ENCODE measurements at regions not wholly inside any gene's neighbourhood (a gene's known extent, or its start where the extent isn't known, plus 50 kb on each side); places are given as distances from the start of the nearest gene placed in this dataset.

DNA sequence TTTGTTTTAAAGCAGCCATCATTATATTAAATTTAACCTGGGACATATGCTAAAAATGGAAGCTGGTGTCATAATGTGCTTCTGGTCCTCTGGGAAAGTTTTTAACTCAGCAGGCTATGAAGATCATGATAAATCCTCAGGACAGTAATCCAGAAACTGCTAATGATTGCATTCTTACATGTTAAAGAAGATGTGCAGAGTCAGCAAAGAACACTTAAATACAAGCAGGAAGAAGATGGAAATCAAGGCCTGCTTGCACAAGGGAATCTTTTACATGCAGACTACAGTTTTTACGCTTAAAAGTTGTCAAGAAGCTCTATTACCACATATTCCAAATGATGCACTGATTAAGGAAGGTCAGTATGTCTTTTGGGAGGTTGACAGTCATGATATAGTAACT is 246.0 kb upstream of the PTPRD start:
- Histone ChIP-seq H3K9me3 (ENCODE audit: control insufficient read depth, insufficient read depth, low read length) (peaks cover 2% of the 10 kb centered on the region), H3K36me3 (ENCODE audit: control insufficient read depth, insufficient read depth, low read length) (no peaks in the 10 kb centered on the region), H3K4me3 (ENCODE audit: low read length) (no peak overlapping the region), H3K27me3 (ENCODE audit: control insufficient read depth, insufficient read depth, low read length) (no peaks in the 10 kb centered on the region), H3K4me1 (ENCODE audit: control insufficient read depth, insufficient read depth, low read length) (no peaks in the 10 kb centered on the region), H3K27ac (ENCODE audit: low read length) (no peak overlapping the region)
- no peak for DNase-seq
- Mint-ChIP-seq H3K4me3 (no peak overlapping the region), H3K27ac (no peak overlapping the region), H3K4me1 (no peaks in the 10 kb centered on the region), H3K36me3 (peaks cover 20% of the 10 kb centered on the region), H3K27me3 (ENCODE audit: low read depth in 2 of 2) (no peaks in the 10 kb centered on the region), H3K9me3 (peaks cover 12 to 21% of the 10 kb centered on the region in 2 donors)
- intact Hi-C loops (cut with micrococcal nuclease) = no loop called here
- WGBS (ENCODE audit: insufficient coverage) = no CpG with 5 or more reads among the region's 1 CpG
- TF ChIP-seq, protein P1, sequence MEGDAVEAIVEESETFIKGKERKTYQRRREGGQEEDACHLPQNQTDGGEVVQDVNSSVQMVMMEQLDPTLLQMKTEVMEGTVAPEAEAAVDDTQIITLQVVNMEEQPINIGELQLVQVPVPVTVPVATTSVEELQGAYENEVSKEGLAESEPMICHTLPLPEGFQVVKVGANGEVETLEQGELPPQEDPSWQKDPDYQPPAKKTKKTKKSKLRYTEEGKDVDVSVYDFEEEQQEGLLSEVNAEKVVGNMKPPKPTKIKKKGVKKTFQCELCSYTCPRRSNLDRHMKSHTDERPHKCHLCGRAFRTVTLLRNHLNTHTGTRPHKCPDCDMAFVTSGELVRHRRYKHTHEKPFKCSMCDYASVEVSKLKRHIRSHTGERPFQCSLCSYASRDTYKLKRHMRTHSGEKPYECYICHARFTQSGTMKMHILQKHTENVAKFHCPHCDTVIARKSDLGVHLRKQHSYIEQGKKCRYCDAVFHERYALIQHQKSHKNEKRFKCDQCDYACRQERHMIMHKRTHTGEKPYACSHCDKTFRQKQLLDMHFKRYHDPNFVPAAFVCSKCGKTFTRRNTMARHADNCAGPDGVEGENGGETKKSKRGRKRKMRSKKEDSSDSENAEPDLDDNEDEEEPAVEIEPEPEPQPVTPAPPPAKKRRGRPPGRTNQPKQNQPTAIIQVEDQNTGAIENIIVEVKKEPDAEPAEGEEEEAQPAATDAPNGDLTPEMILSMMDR (IDR thresholded peaks at IDR 0.05) = no peak
- ATAC-seq = no peak

DNA sequence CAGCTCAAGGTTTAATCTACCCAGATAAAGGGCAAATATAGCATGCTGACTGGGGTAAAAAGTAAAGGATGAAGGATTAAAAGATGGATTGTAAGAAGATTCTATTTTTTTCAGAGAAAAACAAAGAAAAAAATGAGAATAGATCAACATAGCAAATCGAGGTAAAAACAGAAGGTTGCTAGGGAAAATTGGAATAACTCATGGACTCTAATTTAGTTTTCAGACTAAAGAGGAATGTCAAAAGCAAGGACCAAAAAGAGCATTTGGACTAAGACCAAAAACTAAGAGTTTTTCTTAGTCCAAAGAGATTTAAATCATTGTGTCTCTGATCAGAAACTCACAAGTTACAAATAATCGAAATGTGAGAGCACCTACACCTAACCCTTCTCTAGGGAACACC is 250.7 kb upstream of the PTPRD start:
- Mint-ChIP-seq H3K4me3 (no peak overlapping the region), H3K27ac (no peak overlapping the region), H3K4me1 (no peaks in the 10 kb centered on the region), H3K36me3 (peaks cover 5% of the 10 kb centered on the region), H3K9me3 (peaks cover 4 to 18% of the 10 kb centered on the region in 2 donors), H3K27me3 (ENCODE audit: low read depth in 2 of 2) (no peaks in the 10 kb centered on the region)
- intact Hi-C loops (cut with micrococcal nuclease) = no loop called here
- DNase-seq (no peak), ATAC-seq (no peak)
- Histone ChIP-seq H3K4me3 (ENCODE audit: low read length) (no peak overlapping the region), H3K27ac (ENCODE audit: low read length) (no peak overlapping the region), H3K4me1 (ENCODE audit: control insufficient read depth, insufficient read depth, low read length) (no peaks in the 10 kb centered on the region), H3K27me3 (ENCODE audit: control insufficient read depth, insufficient read depth, low read length) (no peaks in the 10 kb centered on the region), H3K36me3 (ENCODE audit: control insufficient read depth, insufficient read depth, low read length) (no peaks in the 10 kb centered on the region), H3K9me3 (ENCODE audit: control insufficient read depth, insufficient read depth, low read length) (peaks cover 2% of the 10 kb centered on the region)
- TF ChIP-seq, protein P1 (IDR thresholded peaks at IDR 0.05) = no peak
- 83% methylated on average over 2 of the region's 2 CpGs for WGBS (ENCODE audit: insufficient coverage)

DNA sequence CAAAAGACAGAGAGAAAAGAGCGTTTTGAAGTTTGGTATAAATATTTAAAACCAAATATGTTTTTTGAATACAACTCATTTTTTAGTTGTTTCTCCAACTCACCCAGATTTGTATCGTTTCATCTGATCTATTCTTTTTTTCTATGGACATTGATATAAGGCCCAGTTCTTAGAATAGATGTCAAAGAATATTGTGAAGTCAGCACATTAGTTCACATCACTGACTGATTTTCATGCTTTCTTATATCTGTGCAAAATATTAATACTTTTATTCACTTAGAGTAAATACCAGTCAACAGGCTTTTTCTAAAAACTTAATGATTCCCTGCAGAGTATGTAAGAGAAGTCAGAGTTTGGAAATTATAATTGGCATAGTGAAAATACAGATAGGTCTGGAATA is 254.4 kb upstream of the PTPRD start:
- Histone ChIP-seq H3K9me3 (ENCODE audit: control insufficient read depth, insufficient read depth, low read length) (peaks cover 2% of the 10 kb centered on the region), H3K4me1 (ENCODE audit: control insufficient read depth, insufficient read depth, low read length) (no peaks in the 10 kb centered on the region), H3K4me3 (ENCODE audit: low read length) (no peak overlapping the region), H3K27ac (ENCODE audit: low read length) (no peak overlapping the region), H3K27me3 (ENCODE audit: control insufficient read depth, insufficient read depth, low read length) (no peaks in the 10 kb centered on the region), H3K36me3 (ENCODE audit: control insufficient read depth, insufficient read depth, low read length) (no peaks in the 10 kb centered on the region)
- WGBS (ENCODE audit: insufficient coverage) = no CpG with 5 or more reads among the region's 2 CpGs
- no peaks in the 10 kb centered on the region for H3K4me1 Mint-ChIP-seq
- H3K27me3 Mint-ChIP-seq (ENCODE audit: low read depth in 2 of 2) = no peaks in the 10 kb centered on the region
- H3K9me3 Mint-ChIP-seq = peaks cover 6 to 20% of the 10 kb centered on the region in 2 donors
- H3K4me3 Mint-ChIP-seq = no peak overlapping the region
- TF ChIP-seq, protein P1 (IDR thresholded peaks at IDR 0.05) = no peak
- DNase-seq (no peak), ATAC-seq (no peak)
- H3K36me3 Mint-ChIP-seq = peaks cover 5% of the 10 kb centered on the region
- intact Hi-C loops (cut with micrococcal nuclease) = no loop called here
- no peak overlapping the region for H3K27ac Mint-ChIP-seq

DNA sequence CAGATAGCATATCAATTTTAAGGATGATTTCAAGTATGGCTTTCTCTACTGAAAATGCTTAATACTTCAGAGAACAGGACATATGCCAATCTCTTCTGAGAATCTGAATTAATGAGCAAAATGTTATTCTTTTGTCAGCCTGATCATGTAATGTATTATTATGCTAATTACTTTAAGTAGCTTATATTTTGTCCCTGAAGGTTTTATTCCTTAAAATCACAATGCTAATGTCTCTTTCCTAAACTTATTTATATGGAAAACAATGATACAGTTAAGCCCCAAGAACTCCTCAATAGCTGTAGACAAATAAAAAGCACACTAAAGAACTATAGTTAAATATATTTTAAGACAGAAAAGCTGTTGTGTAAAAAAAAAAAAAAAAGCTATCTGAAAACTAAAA is 256.9 kb upstream of the PTPRD start:
- Mint-ChIP-seq H3K4me1 (no peaks in the 10 kb centered on the region), H3K4me3 (no peak overlapping the region), H3K9me3 (peaks cover 7 to 15% of the 10 kb centered on the region in 2 donors), H3K27ac (no peak overlapping the region), H3K27me3 (ENCODE audit: low read depth in 2 of 2) (no peaks in the 10 kb centered on the region), H3K36me3 (peaks cover 6% of the 10 kb centered on the region)
- ATAC-seq (no peak), DNase-seq (no peak)
- intact Hi-C loops (cut with micrococcal nuclease) = no loop called here
- Histone ChIP-seq H3K27ac (ENCODE audit: low read length) (no peak overlapping the region), H3K36me3 (ENCODE audit: control insufficient read depth, insufficient read depth, low read length) (no peaks in the 10 kb centered on the region), H3K27me3 (ENCODE audit: control insufficient read depth, insufficient read depth, low read length) (no peaks in the 10 kb centered on the region), H3K9me3 (ENCODE audit: control insufficient read depth, insufficient read depth, low read length) (peaks cover 7% of the 10 kb centered on the region), H3K4me3 (ENCODE audit: low read length) (no peak overlapping the region), H3K4me1 (ENCODE audit: control insufficient read depth, insufficient read depth, low read length) (no peaks in the 10 kb centered on the region)
- TF ChIP-seq, protein P1 (IDR thresholded peaks at IDR 0.05) = no peak
